Left lung (tissue), 4 donors: ENCODE measurements at regions not wholly inside any gene's neighbourhood (a gene's known extent, or its start where the extent isn't known, plus 50 kb on each side); places are given as distances from the start of the nearest gene placed in this dataset.

ENCODE experiments used
- ATAC-seq: fragments of 200-7000 bp; cut with Tn5 transposase; one replicate; pipeline ENCODE4 v1.9.1; 2020; ENCODE audit warnings: moderate library complexity
- DNase-seq, 4 donors: peaks; one replicate each; pipeline ENCODE4 v3.0.0-alpha.2; 2013 to 2020
- H3K27ac ChIP-seq, 2 donors: fragments of 200-600 bp; sonication (generic) in 1 of 2; one replicate each; pipeline versions ENCODE4 v1.5.0 to v1.8.0; 2020 to 2021
- H3K27me3 ChIP-seq, 2 donors: fragments of 200-600 bp; sonication (generic) in 1 of 2; one replicate each; pipeline versions ENCODE4 v1.5.0 to v1.8.0; 2020 to 2021
- H3K36me3 ChIP-seq, 2 donors: fragments of 200-600 bp; sonication (generic) in 1 of 2; one replicate each; pipeline versions ENCODE4 v1.5.0 to v1.8.0; 2020 to 2021
- H3K4me1 ChIP-seq, 2 donors: fragments of 200-600 bp; one replicate each; pipeline ENCODE4 v1.8.0; 2021
- H3K4me3 ChIP-seq, 2 donors: fragments of 200-600 bp; sonication (generic) in 1 of 2; one replicate each; pipeline versions ENCODE4 v1.5.0 to v1.8.0; 2020 to 2021; ENCODE audit warnings: mild to moderate bottlenecking in 1 of 2
- H3K9me3 ChIP-seq, 2 donors: fragments of 200-600 bp; sonication (generic) in 1 of 2; one replicate each; pipeline versions ENCODE4 v1.5.0 to v1.8.0; 2020 to 2021
- CTCF ChIP-seq, 2 donors: fragments of 200-600 bp; sonication (generic) in 1 of 2; IDR thresholded peaks; one replicate each; pipeline versions ENCODE4 v1.5.0 to v1.8.0; 2021; ENCODE audit warnings: antibody characterized with exemption in 2 of 2
- intact Hi-C, 2 donors: fragments of 100-400 bp; cut with DNase I; formaldehyde crosslinking; loops; one replicate each; pipeline versions ENCODE4 v1.11.2 to v1.14.2; 2022
- donor health status: DM: no; HTN: yes; CAD: no.
- donor health status: DM: no; HTN: no; CAD: no.

GRCh38 chr5:4043135-4043534 is 447.5 kb downstream of the IRX1 start:
- no peak for ATAC-seq
- TF ChIP-seq CTCF (IDR thresholded peaks at IDR 0.05), result no peak
- Histone ChIP-seq H3K36me3 (no peaks in the 10 kb centered on the region), H3K27ac (no peak overlapping the region), H3K9me3 (peaks cover 0 to 15% of the 10 kb centered on the region in 2 donors), H3K4me3 (no peak overlapping the region), H3K27me3 (no peaks in the 10 kb centered on the region), H3K4me1 (no peaks in the 10 kb centered on the region)
- no peak for DNase-seq
- intact Hi-C loops, result no loop called here

- H3K9me3 ChIP-seq, result peaks cover 0 to 15% of the 10 kb centered on the region in 2 donors
- ATAC-seq (no peak), DNase-seq (no peak)
- no peak overlapping the region for H3K4me3 ChIP-seq
- intact Hi-C loops, result no loop called here
- no peaks in the 10 kb centered on the region for H3K4me1 ChIP-seq
- no peaks in the 10 kb centered on the region for H3K36me3 ChIP-seq
- no peak overlapping the region for H3K27ac ChIP-seq
- no peaks in the 10 kb centered on the region for H3K27me3 ChIP-seq
- no peak for TF ChIP-seq CTCF (IDR thresholded peaks at IDR 0.05)
Measured at GRCh38 chr5:4044881-4045280, 449.2 kb downstream of the IRX1 start.

GRCh38 chr5:4048398-4048797 is 452.8 kb downstream of the IRX1 start:
- H3K4me1 ChIP-seq, result no peaks in the 10 kb centered on the region
- H3K27ac ChIP-seq, result no peak overlapping the region
- intact Hi-C loops, result no loop called here
- H3K27me3 ChIP-seq, result no peaks in the 10 kb centered on the region
- TF ChIP-seq CTCF (IDR thresholded peaks at IDR 0.05), result no peak
- peaks cover 0 to 8% of the 10 kb centered on the region in 2 donors for H3K9me3 ChIP-seq
- ATAC-seq, result no peak
- H3K36me3 ChIP-seq, result no peaks in the 10 kb centered on the region
- no peak overlapping the region for H3K4me3 ChIP-seq
- no peak for DNase-seq

- DNase-seq (no peak), ATAC-seq (no peak)
- Histone ChIP-seq H3K27ac (no peak overlapping the region), H3K9me3 (peaks cover 0 to 1% of the 10 kb centered on the region in 2 donors), H3K36me3 (no peaks in the 10 kb centered on the region), H3K27me3 (no peaks in the 10 kb centered on the region), H3K4me3 (no peak overlapping the region), H3K4me1 (no peaks in the 10 kb centered on the region)
- TF ChIP-seq CTCF (IDR thresholded peaks at IDR 0.05), result no peak
- intact Hi-C loops, result no loop called here
Measured at GRCh38 chr5:4050203-4050602, 454.6 kb downstream of the IRX1 start.

GRCh38 chr5:4053136-4053535 is 457.5 kb downstream of the IRX1 start:
- H3K27me3 ChIP-seq, result no peaks in the 10 kb centered on the region
- intact Hi-C loops, result no loop called here
- H3K4me1 ChIP-seq, result no peaks in the 10 kb centered on the region
- no peak overlapping the region for H3K4me3 ChIP-seq
- ATAC-seq (no peak), DNase-seq (no peak)
- no peaks in the 10 kb centered on the region for H3K9me3 ChIP-seq
- H3K27ac ChIP-seq, result no peak overlapping the region
- no peak for TF ChIP-seq CTCF (IDR thresholded peaks at IDR 0.05)
- no peaks in the 10 kb centered on the region for H3K36me3 ChIP-seq
